OCI-LY7 (cell line): ENCODE measurements at regions not wholly inside any gene's neighbourhood (a gene's known extent, or its start where the extent isn't known, plus 50 kb on each side); places are given as distances from the start of the nearest gene placed in this dataset.

Experiments used
- EZH2phosphoT487 ChIP-seq: fragments of 200-600 bp; sonication (generic); IDR thresholded peaks from 2 replicates; pipeline ENCODE4 v1.6.1; 2018; ENCODE audit warnings: low read depth, borderline replicate concordance, mild to moderate bottlenecking, mixed run types, antibody characterized with exemption, low read length, moderate library complexity, mixed read lengths
- TF ChIP-seq, protein P1 (sequence below): fragments of 200-600 bp; sonication (generic); conservative IDR thresholded peaks from 2 replicates; pipeline ENCODE4 v1.5.1; 2014; ENCODE audit warnings: mild to moderate bottlenecking, antibody characterized with exemption, low read length, moderate library complexity, mixed read lengths

DNA sequence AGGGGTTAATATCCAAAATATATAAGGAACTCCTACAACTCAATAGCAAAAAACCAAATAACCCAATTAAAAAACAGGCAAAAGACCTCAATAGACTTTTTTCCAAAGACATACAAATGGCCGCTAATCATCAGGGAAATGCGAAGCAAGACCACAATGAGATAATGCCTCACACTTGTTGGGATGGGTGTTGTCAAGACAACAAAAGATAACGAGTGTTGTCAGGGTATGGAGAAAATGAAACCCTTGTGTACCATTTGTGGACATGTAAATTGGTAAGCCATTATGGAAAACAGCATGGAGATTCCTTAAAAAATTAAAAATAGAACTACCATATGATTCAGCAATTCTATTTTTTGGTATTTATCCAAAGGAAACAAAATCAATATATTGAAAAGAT is 620.2 kb downstream of the ACTL7B start:
- TF ChIP-seq, protein P1, sequence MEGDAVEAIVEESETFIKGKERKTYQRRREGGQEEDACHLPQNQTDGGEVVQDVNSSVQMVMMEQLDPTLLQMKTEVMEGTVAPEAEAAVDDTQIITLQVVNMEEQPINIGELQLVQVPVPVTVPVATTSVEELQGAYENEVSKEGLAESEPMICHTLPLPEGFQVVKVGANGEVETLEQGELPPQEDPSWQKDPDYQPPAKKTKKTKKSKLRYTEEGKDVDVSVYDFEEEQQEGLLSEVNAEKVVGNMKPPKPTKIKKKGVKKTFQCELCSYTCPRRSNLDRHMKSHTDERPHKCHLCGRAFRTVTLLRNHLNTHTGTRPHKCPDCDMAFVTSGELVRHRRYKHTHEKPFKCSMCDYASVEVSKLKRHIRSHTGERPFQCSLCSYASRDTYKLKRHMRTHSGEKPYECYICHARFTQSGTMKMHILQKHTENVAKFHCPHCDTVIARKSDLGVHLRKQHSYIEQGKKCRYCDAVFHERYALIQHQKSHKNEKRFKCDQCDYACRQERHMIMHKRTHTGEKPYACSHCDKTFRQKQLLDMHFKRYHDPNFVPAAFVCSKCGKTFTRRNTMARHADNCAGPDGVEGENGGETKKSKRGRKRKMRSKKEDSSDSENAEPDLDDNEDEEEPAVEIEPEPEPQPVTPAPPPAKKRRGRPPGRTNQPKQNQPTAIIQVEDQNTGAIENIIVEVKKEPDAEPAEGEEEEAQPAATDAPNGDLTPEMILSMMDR, result no peak
- TF ChIP-seq EZH2phosphoT487, result no peak
